Non-pigmented ciliary epithelial cell (primary cell): ENCODE measurements at regions not wholly inside any gene's neighbourhood (a gene's known extent, or its start where the extent isn't known, plus 50 kb on each side); places are given as distances from the start of the nearest gene placed in this dataset.
"Not testable (repeated sequence)": the region's sequence is repeated elsewhere in the genome, so short reads cannot be mapped to it uniquely, and the experiment has no call there.

Experiments
- DNase-seq: peaks from one replicate; pipeline ENCODE4 v3.0.0-alpha.2; 2010; ENCODE audit warnings: low read depth

- DNase-seq, result no peak
Observed at GRCh38 chr19:28318469-28319179, 894.3 kb downstream of the UQCRFS1 start.

GRCh38 chr19:28316464-28316863 is 896.5 kb downstream of the UQCRFS1 start:
- no peak for DNase-seq

GRCh38 chr19:28314756-28315155 is 898.2 kb downstream of the UQCRFS1 start:
- DNase-seq, result no peak

GRCh38 chr19:28314287-28314686 is 898.7 kb downstream of the UQCRFS1 start:
- DNase-seq, result no peak

- peak; percentile 49 for DNase-seq
Observed at GRCh38 chr19:28313633-28314032, 899.3 kb downstream of the UQCRFS1 start.

- no peak for DNase-seq
Observed at GRCh38 chr19:28312269-28312668, 900.7 kb downstream of the UQCRFS1 start.

GRCh38 chr19:28310829-28311228 is 902.1 kb downstream of the UQCRFS1 start:
- DNase-seq, result not testable (repeated sequence)

GRCh38 chr19:28309070-28309469 is 903.9 kb downstream of the UQCRFS1 start:
- no peak for DNase-seq

- no peak for DNase-seq
Observed at GRCh38 chr19:28307963-28308362, 905.0 kb downstream of the UQCRFS1 start.

- no peak for DNase-seq
Observed at GRCh38 chr19:28307487-28307886, 905.5 kb downstream of the UQCRFS1 start.

GRCh38 chr19:28305513-28305912 is 907.4 kb downstream of the UQCRFS1 start:
- DNase-seq, result no peak

GRCh38 chr19:28303502-28303901 is 909.4 kb downstream of the UQCRFS1 start:
- no peak for DNase-seq

GRCh38 chr19:28301961-28302360 is 911.0 kb downstream of the UQCRFS1 start:
- no peak for DNase-seq

- no peak for DNase-seq
Observed at GRCh38 chr19:28301463-28301862, 911.5 kb downstream of the UQCRFS1 start.

- no peak for DNase-seq
Observed at GRCh38 chr19:28299649-28300048, 913.3 kb downstream of the UQCRFS1 start.

GRCh38 chr19:28297586-28298157 is 915.3 kb downstream of the UQCRFS1 start:
- no peak for DNase-seq

GRCh38 chr19:28297036-28297435 is 915.9 kb downstream of the UQCRFS1 start:
- DNase-seq, result no peak

GRCh38 chr19:28296506-28296905 is 916.4 kb downstream of the UQCRFS1 start:
- DNase-seq, result no peak

GRCh38 chr19:28294975-28295374 is 918.0 kb downstream of the UQCRFS1 start:
- DNase-seq, result not testable (repeated sequence)

GRCh38 chr19:28294395-28294794 is 918.6 kb downstream of the UQCRFS1 start:
- DNase-seq, result no peak

GRCh38 chr19:28293685-28294084 is 919.3 kb downstream of the UQCRFS1 start:
- no peak for DNase-seq

GRCh38 chr19:28292822-28293500 is 920.0 kb downstream of the UQCRFS1 start:
- DNase-seq, result no peak

- DNase-seq, result no peak
Observed at GRCh38 chr19:28291874-28292273, 921.1 kb downstream of the UQCRFS1 start.
